Subcutaneous abdominal adipose tissue (tissue), 5 donors: ENCODE measurements at regions not wholly inside any gene's neighbourhood (a gene's known extent, or its start where the extent isn't known, plus 50 kb on each side); places are given as distances from the start of the nearest gene placed in this dataset.

Source experiments
- H3K27ac ChIP-seq: one replicate; pipeline ENCODE4 v1.7.0; 2013; ENCODE audit warnings: low read depth, mild to moderate bottlenecking, inconsistent platforms, low read length, moderate library complexity
- H3K27me3 ChIP-seq, 5 donors: one replicate each; pipeline ENCODE4 v1.7.0; 2013; ENCODE audit warnings: low read length in 5 of 5, inconsistent platforms in 1 of 5; ENCODE audit not compliant: control insufficient read depth in 5 of 5, insufficient read depth in 4 of 5
- H3K36me3 ChIP-seq, 5 donors: one replicate each; pipeline ENCODE4 v1.7.0; 2013; ENCODE audit warnings: low read length in 5 of 5; ENCODE audit not compliant: control insufficient read depth in 5 of 5, insufficient read depth in 5 of 5
- H3K4me1 ChIP-seq, 5 donors: one replicate each; pipeline ENCODE4 v1.7.0; 2013; ENCODE audit warnings: low read length in 5 of 5, mild to moderate bottlenecking in 3 of 5, moderate library complexity in 1 of 5; ENCODE audit not compliant: control insufficient read depth in 5 of 5, insufficient read depth in 5 of 5
- H3K4me3 ChIP-seq, 5 donors: one replicate each; pipeline ENCODE4 v1.7.0; 2013; ENCODE audit warnings: low read length in 5 of 5, low read depth in 1 of 5
- H3K9ac ChIP-seq, 5 donors: one replicate each; pipeline ENCODE4 v1.7.0; 2013; ENCODE audit warnings: low read length in 5 of 5, mild to moderate bottlenecking in 4 of 5, moderate library complexity in 3 of 5
- H3K9me3 ChIP-seq, 5 donors: one replicate each; pipeline ENCODE4 v1.7.0; 2013; ENCODE audit warnings: low read length in 5 of 5; ENCODE audit not compliant: control insufficient read depth in 5 of 5
- donor health status: healthy.
- donor health status: healthy.
- donor health status: healthy.
- donor health status: healthy.
- donor health status: healthy.

GRCh38 chr9:104240890-104241289 lies 146.8 kb downstream of the SMC2 start:
- Histone ChIP-seq H3K27me3 (no peaks in the 10 kb centered on the region), H3K9ac (no peak overlapping the region), H3K27ac (no peak overlapping the region), H3K4me3 (no peak overlapping the region), H3K36me3 (no peaks in the 10 kb centered on the region), H3K4me1 (no peaks in the 10 kb centered on the region), H3K9me3 (peaks cover 0 to 4% (median 0%) of the 10 kb centered on the region in 5 donors)

GRCh38 chr9:104245925-104246324 lies 151.8 kb downstream of the SMC2 start:
- Histone ChIP-seq H3K36me3 (no peaks in the 10 kb centered on the region), H3K9ac (no peak overlapping the region), H3K4me1 (no peaks in the 10 kb centered on the region), H3K4me3 (no peak overlapping the region), H3K27me3 (no peaks in the 10 kb centered on the region), H3K27ac (no peak overlapping the region), H3K9me3 (no peaks in the 10 kb centered on the region)

- Histone ChIP-seq H3K36me3 (no peaks in the 10 kb centered on the region), H3K9ac (no peak overlapping the region), H3K27me3 (no peaks in the 10 kb centered on the region), H3K27ac (no peak overlapping the region), H3K9me3 (peaks cover 0 to 4% (median 0%) of the 10 kb centered on the region in 5 donors), H3K4me1 (no peaks in the 10 kb centered on the region), H3K4me3 (no peak overlapping the region)
Observed at GRCh38 chr9:104247899-104248460, 153.9 kb downstream of the SMC2 start.

- no peak overlapping the region for H3K27ac ChIP-seq
- no peak overlapping the region for H3K9ac ChIP-seq
- H3K36me3 ChIP-seq = no peaks in the 10 kb centered on the region
- no peaks in the 10 kb centered on the region for H3K4me1 ChIP-seq
- H3K4me3 ChIP-seq = no peak overlapping the region
- no peaks in the 10 kb centered on the region for H3K27me3 ChIP-seq
- peaks cover 0 to 5% (median 0%) of the 10 kb centered on the region in 5 donors for H3K9me3 ChIP-seq
Observed at GRCh38 chr9:104256031-104256695, 162.1 kb downstream of the SMC2 start.

- Histone ChIP-seq H3K27me3 (no peaks in the 10 kb centered on the region), H3K4me1 (no peaks in the 10 kb centered on the region), H3K4me3 (no peak overlapping the region), H3K36me3 (no peaks in the 10 kb centered on the region), H3K27ac (no peak overlapping the region), H3K9me3 (peaks cover 0 to 5% (median 0%) of the 10 kb centered on the region in 5 donors), H3K9ac (no peak overlapping the region)
Observed at GRCh38 chr9:104256696-104257062, 162.6 kb downstream of the SMC2 start.

GRCh38 chr9:104258296-104259011 lies 164.3 kb downstream of the SMC2 start:
- no peaks in the 10 kb centered on the region for H3K27me3 ChIP-seq
- H3K9ac ChIP-seq = no peak overlapping the region
- H3K36me3 ChIP-seq = no peaks in the 10 kb centered on the region
- H3K27ac ChIP-seq = no peak overlapping the region
- no peaks in the 10 kb centered on the region for H3K9me3 ChIP-seq
- no peaks in the 10 kb centered on the region for H3K4me1 ChIP-seq
- H3K4me3 ChIP-seq = no peak overlapping the region

- Histone ChIP-seq H3K36me3 (no peaks in the 10 kb centered on the region), H3K4me3 (no peak overlapping the region), H3K9me3 (no peaks in the 10 kb centered on the region), H3K4me1 (no peaks in the 10 kb centered on the region), H3K27ac (no peak overlapping the region), H3K27me3 (no peaks in the 10 kb centered on the region), H3K9ac (no peak overlapping the region)
Observed at GRCh38 chr9:104260004-104260403, 165.9 kb downstream of the SMC2 start.

- Histone ChIP-seq H3K9ac (no peak overlapping the region), H3K27me3 (no peaks in the 10 kb centered on the region), H3K36me3 (no peaks in the 10 kb centered on the region), H3K27ac (no peak overlapping the region), H3K4me3 (no peak overlapping the region), H3K4me1 (no peaks in the 10 kb centered on the region), H3K9me3 (no peaks in the 10 kb centered on the region)
Observed at GRCh38 chr9:104263942-104264341, 169.8 kb downstream of the SMC2 start.

GRCh38 chr9:104264431-104264830 lies 170.3 kb downstream of the SMC2 start:
- Histone ChIP-seq H3K4me1 (no peaks in the 10 kb centered on the region), H3K9me3 (no peaks in the 10 kb centered on the region), H3K4me3 (no peak overlapping the region), H3K27me3 (no peaks in the 10 kb centered on the region), H3K27ac (no peak overlapping the region), H3K36me3 (no peaks in the 10 kb centered on the region), H3K9ac (no peak overlapping the region)

- Histone ChIP-seq H3K4me3 (no peak overlapping the region), H3K27ac (no peak overlapping the region), H3K27me3 (no peaks in the 10 kb centered on the region), H3K36me3 (no peaks in the 10 kb centered on the region), H3K4me1 (no peaks in the 10 kb centered on the region), H3K9me3 (no peaks in the 10 kb centered on the region), H3K9ac (no peak overlapping the region)
Observed at GRCh38 chr9:104269374-104269773, 175.3 kb downstream of the SMC2 start.
